Kidney (tissue), 13 donors: ENCODE measurements at regions not wholly inside any gene's neighbourhood (a gene's known extent, or its start where the extent isn't known, plus 50 kb on each side); places are given as distances from the start of the nearest gene placed in this dataset.

Source experiments
- DNase-seq, 5 donors: peaks; one replicate each; pipeline ENCODE4 v3.0.0-alpha.2; 2013 to 2020
- FAIRE-seq: peaks from 2 replicates; lab custom pipeline; 2012; peaks lifted over from hg19 to GRCh38; lab: Jason Lieb, UNC
- H3K27ac ChIP-seq, 2 donors: one replicate each; pipeline ENCODE4 v1.7.0; 2013; ENCODE audit warnings: low read depth in 2 of 2, low read length in 2 of 2, inconsistent platforms in 1 of 2
- H3K27me3 ChIP-seq: one replicate; pipeline ENCODE4 v1.7.1; 2013; ENCODE audit warnings: low read length, inconsistent platforms; ENCODE audit not compliant: control insufficient read depth, insufficient read depth
- H3K36me3 ChIP-seq, 3 donors: one replicate each; pipeline versions ENCODE4 v1.7.0 to v1.7.1; 2013; ENCODE audit warnings: low read length in 3 of 3, control low read depth in 1 of 3, inconsistent platforms in 1 of 3; ENCODE audit not compliant: insufficient read depth in 3 of 3, control insufficient read depth in 2 of 3
- H3K4me1 ChIP-seq, 3 donors: one replicate each; pipeline versions ENCODE4 v1.7.0 to v1.7.1; 2013; ENCODE audit warnings: low read length in 3 of 3, inconsistent platforms in 1 of 3, low read depth in 1 of 3; ENCODE audit not compliant: control insufficient read depth in 2 of 3, insufficient read depth in 2 of 3
- H3K4me3 ChIP-seq, 3 donors: one replicate each; pipeline versions ENCODE4 v1.7.0 to v1.8.1; 2013; ENCODE audit warnings: low read length in 3 of 3, control low read depth in 1 of 3, inconsistent platforms in 1 of 3
- H3K9ac ChIP-seq, 3 donors: one replicate each; pipeline versions ENCODE4 v1.7.0 to v1.7.1; 2013; ENCODE audit warnings: low read length in 3 of 3, control low read depth in 1 of 3, inconsistent platforms in 1 of 3
- H3K9me3 ChIP-seq, 3 donors: one replicate each; pipeline versions ENCODE4 v1.7.0 to v1.7.1; 2013; ENCODE audit warnings: low read length in 3 of 3, control low read depth in 1 of 3, inconsistent platforms in 1 of 3; ENCODE audit not compliant: control insufficient read depth in 2 of 3, insufficient read depth in 1 of 3
- CTCF ChIP-seq: IDR thresholded peaks from 3 replicates; pipeline ENCODE4 v1.5.1; 2012; ENCODE audit warnings: mild to moderate bottlenecking, moderate library complexity, borderline replicate concordance; ENCODE audit not compliant: insufficient read depth; ENCODE audit errors: extremely low read depth
- intact Hi-C: fragments of 100-400 bp; cut with DNase I; formaldehyde crosslinking; loops from one replicate; pipeline ENCODE4 v1.11.1; 2022
- donor health status: control.
- donor health status: control.
- donor health status: control.
- donor health status: control.
- donor health status: control.
- donor health status: DM: yes; HTN: yes; CAD: no.
- donor health status: Normal renal cell carcinoma (clear cell type).

DNA sequence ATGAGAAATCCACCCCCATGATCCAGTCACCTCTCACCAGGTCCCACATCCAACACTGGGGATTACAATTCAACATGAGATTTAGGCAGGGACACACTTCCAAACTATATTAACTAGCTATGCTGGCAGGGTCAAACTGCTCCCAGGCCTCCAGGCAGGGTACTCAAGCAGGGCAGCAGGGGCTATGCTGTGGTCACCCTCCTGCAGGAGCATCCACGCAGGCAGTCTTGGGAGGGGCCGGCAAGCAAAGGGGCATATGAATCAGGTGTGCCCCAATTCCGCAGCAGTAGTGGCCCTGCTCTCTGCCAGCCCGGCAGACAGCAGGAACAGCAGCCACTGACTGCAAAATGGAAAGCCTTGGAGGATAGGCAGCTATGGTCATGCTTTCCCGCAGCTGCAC lies 74.6 kb upstream of the PRDX4 start:
- H3K4me1 ChIP-seq: no peaks in the 10 kb centered on the region
- intact Hi-C loops: no loop called here
- H3K27me3 ChIP-seq: no peaks in the 10 kb centered on the region
- H3K9me3 ChIP-seq: no peaks in the 10 kb centered on the region
- no peak overlapping the region for H3K27ac ChIP-seq
- H3K36me3 ChIP-seq: no peaks in the 10 kb centered on the region
- no peak for FAIRE-seq
- DNase-seq: peak in 1 of 5 donors; percentile 60
- TF ChIP-seq CTCF: no peak
- H3K9ac ChIP-seq: no peak overlapping the region
- no peak overlapping the region for H3K4me3 ChIP-seq

DNA sequence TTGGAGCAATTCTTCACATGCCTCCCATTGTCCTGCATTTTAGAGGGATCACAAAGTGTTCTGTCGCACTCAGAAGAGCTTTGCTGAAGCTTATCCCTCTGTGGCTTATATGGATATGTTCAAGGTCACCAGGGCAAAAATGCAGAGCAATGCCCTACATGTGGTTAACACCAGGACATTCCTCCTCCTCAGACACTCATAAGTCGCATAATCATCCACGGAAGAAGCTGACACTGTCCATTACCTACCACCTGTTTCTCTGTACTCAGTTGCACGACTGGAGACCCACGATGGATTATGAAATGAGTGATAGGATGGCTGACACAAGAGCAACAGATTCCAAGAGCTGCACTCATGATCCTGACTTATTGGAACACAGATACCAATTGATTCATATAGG lies 68.7 kb upstream of the PRDX4 start:
- intact Hi-C loops: no loop called here
- FAIRE-seq (no peak), DNase-seq (no peak)
- Histone ChIP-seq H3K9me3 (no peaks in the 10 kb centered on the region), H3K27me3 (no peaks in the 10 kb centered on the region), H3K4me3 (no peak overlapping the region), H3K9ac (no peak overlapping the region), H3K4me1 (no peaks in the 10 kb centered on the region), H3K36me3 (no peaks in the 10 kb centered on the region), H3K27ac (no peak overlapping the region)
- TF ChIP-seq CTCF: no peak

DNA sequence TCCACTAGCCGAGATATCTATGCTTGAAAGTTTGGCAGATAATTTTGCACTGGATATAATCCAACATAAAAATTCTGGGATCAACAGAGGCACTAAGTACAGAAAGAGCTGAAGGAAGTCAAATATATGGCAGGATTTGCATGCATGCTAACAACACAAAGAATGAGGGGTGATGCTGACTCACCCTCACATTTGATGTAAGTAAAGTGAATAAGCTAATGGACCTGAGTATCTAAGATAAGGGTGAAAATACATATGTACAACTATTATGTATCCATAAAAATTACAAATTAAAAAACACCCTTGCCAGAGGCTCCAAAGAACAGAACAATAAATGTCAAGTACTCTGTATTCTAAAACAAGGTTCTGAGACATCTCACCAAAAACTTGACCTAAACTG lies 63.8 kb upstream of the PRDX4 start:
- H3K9me3 ChIP-seq: no peaks in the 10 kb centered on the region
- H3K4me3 ChIP-seq: no peak overlapping the region
- no peak overlapping the region for H3K9ac ChIP-seq
- no peaks in the 10 kb centered on the region for H3K27me3 ChIP-seq
- FAIRE-seq (no peak), DNase-seq (no peak)
- no peaks in the 10 kb centered on the region for H3K4me1 ChIP-seq
- no peak for TF ChIP-seq CTCF
- H3K27ac ChIP-seq: no peak overlapping the region
- no peaks in the 10 kb centered on the region for H3K36me3 ChIP-seq
- intact Hi-C loops: no loop called here

DNA sequence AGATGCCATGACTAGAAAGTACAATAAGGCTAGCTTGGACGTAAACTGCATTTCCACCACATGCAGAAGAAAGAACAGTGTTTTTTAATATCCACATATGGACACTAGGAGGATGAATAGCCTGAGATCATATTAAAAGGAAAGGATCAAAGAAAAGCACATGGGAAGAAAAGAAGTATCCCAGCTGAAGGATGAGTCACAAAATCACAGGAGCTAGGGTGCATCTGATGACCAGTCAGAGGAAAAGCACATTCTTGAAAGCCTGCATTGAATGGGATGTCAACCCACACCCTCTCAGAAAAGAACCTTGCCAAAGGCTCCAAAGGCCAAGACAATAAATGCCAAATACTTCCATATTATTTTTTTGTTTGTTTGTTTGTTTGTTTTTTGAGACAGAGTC lies 56.8 kb upstream of the PRDX4 start:
- no peak overlapping the region for H3K9ac ChIP-seq
- no peaks in the 10 kb centered on the region for H3K9me3 ChIP-seq
- no peak for FAIRE-seq
- H3K27me3 ChIP-seq: peaks cover 8% of the 10 kb centered on the region
- no peak for DNase-seq
- no peak overlapping the region for H3K4me3 ChIP-seq
- no peaks in the 10 kb centered on the region for H3K36me3 ChIP-seq
- TF ChIP-seq CTCF: no peak
- intact Hi-C loops: no loop called here
- H3K4me1 ChIP-seq: no peaks in the 10 kb centered on the region
- no peak overlapping the region for H3K27ac ChIP-seq
